HepG2 (cell line): ENCODE measurements at regions not wholly inside any gene's neighbourhood (a gene's known extent, or its start where the extent isn't known, plus 50 kb on each side); places are given as distances from the start of the nearest gene placed in this dataset.

Experiments
- AHDC1 ChIP-seq: sonication (generic); formaldehyde crosslinking; IDR thresholded peaks from 2 replicates; pipeline ENCODE4 v1.5.1; 2020; ENCODE audit warnings: mild to moderate bottlenecking, missing genetic modification reagents, borderline replicate concordance
- ATM ChIP-seq: fragments of 450-650 bp; IDR thresholded peaks from 2 replicates; pipeline ENCODE4 v1.7.1; 2017; ENCODE audit warnings: mild to moderate bottlenecking, borderline replicate concordance
- E2F5 ChIP-seq: sonication (generic); formaldehyde crosslinking; conservative IDR thresholded peaks from 2 replicates; pipeline ENCODE4 v1.4.0; 2020; ENCODE audit warnings: missing genetic modification reagents
- EED ChIP-seq: sonication (generic); formaldehyde crosslinking; IDR thresholded peaks from 2 replicates; pipeline ENCODE4 v1.5.0; 2020; ENCODE audit warnings: mild to moderate bottlenecking, missing genetic modification reagents
- FIP1L1 ChIP-seq: fragments of 200-400 bp; formaldehyde crosslinking; IDR thresholded peaks from 2 replicates; pipeline ENCODE4 v1.6.1; 2018; ENCODE audit warnings: low read depth, mild to moderate bottlenecking, low read length, moderate library complexity, borderline replicate concordance; ENCODE audit not compliant: insufficient read depth
- KLF13 ChIP-seq: sonication (generic); formaldehyde crosslinking; IDR thresholded peaks from 2 replicates; pipeline ENCODE4 v1.4.0; 2020; ENCODE audit warnings: mild to moderate bottlenecking, missing genetic modification reagents
- RELA ChIP-seq: sonication (generic); formaldehyde crosslinking; IDR thresholded peaks from 2 replicates; pipeline ENCODE4 v1.4.0; 2020; ENCODE audit warnings: missing genetic modification reagents
- TBX3 ChIP-seq: fragments of 450-650 bp; IDR thresholded peaks from 2 replicates; pipeline ENCODE4 v1.6.1; 2017; ENCODE audit warnings: antibody characterized with exemption, mild to moderate bottlenecking, inconsistent platforms, borderline replicate concordance
- ZGPAT ChIP-seq: IDR thresholded peaks from 2 replicates; pipeline ENCODE4 v1.6.1; 2016; ENCODE audit warnings: mild to moderate bottlenecking
- ZNF121 ChIP-seq: sonication (generic); formaldehyde crosslinking; IDR thresholded peaks from 2 replicates; pipeline ENCODE4 v1.5.0; 2020; ENCODE audit warnings: mild to moderate bottlenecking, missing genetic modification reagents
- ZNF230 ChIP-seq: sonication (generic); formaldehyde crosslinking; IDR thresholded peaks from 2 replicates; pipeline ENCODE4 v1.4.0; 2020; ENCODE audit warnings: mild to moderate bottlenecking, missing genetic modification reagents
- ZNF556 ChIP-seq: sonication (generic); formaldehyde crosslinking; IDR thresholded peaks from 2 replicates; pipeline ENCODE4 v1.4.0; 2020; ENCODE audit warnings: mild to moderate bottlenecking, missing genetic modification reagents, borderline replicate concordance
- ZNF713 ChIP-seq: sonication (generic); formaldehyde crosslinking; IDR thresholded peaks from 2 replicates; pipeline ENCODE4 v1.4.0; 2020; ENCODE audit warnings: mild to moderate bottlenecking, missing genetic modification reagents
- ZSCAN22 ChIP-seq: sonication (generic); formaldehyde crosslinking; IDR thresholded peaks from 2 replicates; pipeline ENCODE4 v1.4.0; 2020; ENCODE audit warnings: mild to moderate bottlenecking, missing genetic modification reagents
- ZSCAN29 ChIP-seq: sonication (generic); formaldehyde crosslinking; conservative IDR thresholded peaks from 2 replicates; pipeline ENCODE4 v1.4.0; 2020; ENCODE audit warnings: mild to moderate bottlenecking, missing genetic modification reagents
- TF ChIP-seq, protein P1 (sequence below): sonication (generic); formaldehyde crosslinking; IDR thresholded peaks from 2 replicates; pipeline ENCODE4 v1.4.0; 2020; ENCODE audit warnings: mild to moderate bottlenecking, missing genetic modification reagents
- TF ChIP-seq, protein P2 (sequence below): sonication (generic); formaldehyde crosslinking; IDR thresholded peaks from 2 replicates; pipeline ENCODE4 v1.5.1; 2020; ENCODE audit warnings: mild to moderate bottlenecking, missing genetic modification reagents, borderline replicate concordance

GRCh38 chr2:167827352-167828097 lies 419.9 kb downstream of the STK39 start (continued):
- peak; percentile 74; the same call in 1 of the 2 replicates for TF ChIP-seq KLF13 (CRISPR knock-in tag)
- peak; percentile 98 for TF ChIP-seq ZGPAT (CRISPR knock-in tag)
- TF ChIP-seq AHDC1 (CRISPR knock-in tag) = peak; percentile 99
- TF ChIP-seq EED (CRISPR knock-in tag) = peak; percentile 88; the same call in 1 of the 2 replicates
- TF ChIP-seq ZNF230 (CRISPR knock-in tag) = no peak; the same call in 1 of the 2 replicates
- 0 out of 2 replicates have a peak, but pooled peaks have one; percentile 69 for TF ChIP-seq FIP1L1
- peak; percentile 99 for TF ChIP-seq ZSCAN29 (CRISPR knock-in tag)
- TF ChIP-seq, protein P1, sequence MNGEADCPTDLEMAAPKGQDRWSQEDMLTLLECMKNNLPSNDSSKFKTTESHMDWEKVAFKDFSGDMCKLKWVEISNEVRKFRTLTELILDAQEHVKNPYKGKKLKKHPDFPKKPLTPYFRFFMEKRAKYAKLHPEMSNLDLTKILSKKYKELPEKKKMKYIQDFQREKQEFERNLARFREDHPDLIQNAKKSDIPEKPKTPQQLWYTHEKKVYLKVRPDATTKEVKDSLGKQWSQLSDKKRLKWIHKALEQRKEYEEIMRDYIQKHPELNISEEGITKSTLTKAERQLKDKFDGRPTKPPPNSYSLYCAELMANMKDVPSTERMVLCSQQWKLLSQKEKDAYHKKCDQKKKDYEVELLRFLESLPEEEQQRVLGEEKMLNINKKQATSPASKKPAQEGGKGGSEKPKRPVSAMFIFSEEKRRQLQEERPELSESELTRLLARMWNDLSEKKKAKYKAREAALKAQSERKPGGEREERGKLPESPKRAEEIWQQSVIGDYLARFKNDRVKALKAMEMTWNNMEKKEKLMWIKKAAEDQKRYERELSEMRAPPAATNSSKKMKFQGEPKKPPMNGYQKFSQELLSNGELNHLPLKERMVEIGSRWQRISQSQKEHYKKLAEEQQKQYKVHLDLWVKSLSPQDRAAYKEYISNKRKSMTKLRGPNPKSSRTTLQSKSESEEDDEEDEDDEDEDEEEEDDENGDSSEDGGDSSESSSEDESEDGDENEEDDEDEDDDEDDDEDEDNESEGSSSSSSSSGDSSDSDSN (CRISPR knock-in tag) = peak; percentile 82
- 0 out of 2 replicates have a peak, but pooled peaks have one; percentile 71 for TF ChIP-seq ZNF713 (CRISPR knock-in tag)
- no peak for TF ChIP-seq RELA (CRISPR knock-in tag)
- peak; percentile 71; the same call in 1 of the 2 replicates for TF ChIP-seq ZNF121
- TF ChIP-seq E2F5 (CRISPR knock-in tag) = no peak
- no peak for TF ChIP-seq ATM
- TF ChIP-seq, protein P2, sequence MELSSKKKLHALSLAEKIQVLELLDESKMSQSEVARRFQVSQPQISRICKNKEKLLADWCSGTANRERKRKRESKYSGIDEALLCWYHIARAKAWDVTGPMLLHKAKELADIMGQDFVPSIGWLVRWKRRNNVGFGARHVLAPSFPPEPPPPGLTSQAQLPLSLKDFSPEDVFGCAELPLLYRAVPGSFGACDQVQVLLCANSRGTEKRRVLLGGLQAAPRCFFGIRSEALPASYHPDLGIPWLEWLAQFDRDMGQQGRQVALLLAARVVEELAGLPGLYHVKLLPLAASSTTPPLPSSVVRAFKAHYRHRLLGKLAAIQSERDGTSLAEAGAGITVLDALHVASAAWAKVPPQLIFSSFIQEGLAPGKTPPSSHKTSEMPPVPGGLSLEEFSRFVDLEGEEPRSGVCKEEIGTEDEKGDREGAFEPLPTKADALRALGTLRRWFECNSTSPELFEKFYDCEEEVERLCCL (CRISPR knock-in tag) = no peak
- peak; percentile 97 for TF ChIP-seq ZNF556 (CRISPR knock-in tag)
- 0 out of 2 replicates have a peak, but pooled peaks have one; percentile 66 for TF ChIP-seq ZSCAN22
- peak; percentile 64; the same call in 1 of the 2 replicates for TF ChIP-seq TBX3
